NOMO-1 (cell line): ENCODE measurements at regions not wholly inside any gene's neighbourhood (a gene's known extent, or its start where the extent isn't known, plus 50 kb on each side); places are given as distances from the start of the nearest gene placed in this dataset.
A peak's percentile ranks its signal among the peaks of the same experiment; 100 is the strongest.

Experiments used
- DNase-seq, 2 experiments: peaks; one replicate each; lab custom pipeline; 2025; ENCODE audit not compliant: unreplicated experiment in 2 of 2; lab: John Stamatoyannopoulos, UW

GRCh38 chr9:91150998-91151717, 210.6 kb downstream of the AUH start:
- peak; percentile 51 to 82 for DNase-seq

- DNase-seq, result no peak
Measured at GRCh38 chr9:91151718-91152095, 210.0 kb downstream of the AUH start.

GRCh38 chr9:91154686-91155085, 207.0 kb downstream of the AUH start:
- DNase-seq, result no peak

GRCh38 chr9:91155181-91155580, 206.5 kb downstream of the AUH start:
- no peak for DNase-seq

GRCh38 chr9:91155746-91156376, 205.9 kb downstream of the AUH start:
- no peak for DNase-seq

- DNase-seq, result no peak
Measured at GRCh38 chr9:91156451-91157234, 205.1 kb downstream of the AUH start.

- DNase-seq, result no peak
Measured at GRCh38 chr9:91157883-91158282, 203.8 kb downstream of the AUH start.

GRCh38 chr9:91158286-91158685, 203.4 kb downstream of the AUH start:
- DNase-seq, result no peak

- no peak for DNase-seq
Measured at GRCh38 chr9:91158946-91159345, 202.8 kb downstream of the AUH start.

- DNase-seq, result no peak
Measured at GRCh38 chr9:91159664-91160121, 202.0 kb downstream of the AUH start.

GRCh38 chr9:91160181-91160580, 201.5 kb downstream of the AUH start:
- DNase-seq, result no peak

GRCh38 chr9:91160599-91161464, 200.9 kb downstream of the AUH start:
- DNase-seq, result no peak

- DNase-seq, result no peak
Measured at GRCh38 chr9:91161465-91162300, 200.0 kb downstream of the AUH start.

GRCh38 chr9:91162311-91162710, 199.4 kb downstream of the AUH start:
- peak in 1 of 2 experiments; percentile 7 for DNase-seq

GRCh38 chr9:91162784-91163443, 198.8 kb downstream of the AUH start:
- DNase-seq, result peak; percentile 21 to 24

- DNase-seq, result no peak
Measured at GRCh38 chr9:91163444-91163772, 198.3 kb downstream of the AUH start.

- no peak for DNase-seq
Measured at GRCh38 chr9:91163773-91164471, 197.8 kb downstream of the AUH start.
